Mesenchymal stem cell (in vitro differentiated cells and primary cell): ENCODE measurements at regions not wholly inside any gene's neighbourhood (a gene's known extent, or its start where the extent isn't known, plus 50 kb on each side); places are given as distances from the start of the nearest gene placed in this dataset.

ENCODE experiments used
- DNase-seq: peaks from one replicate; pipeline ENCODE4 v3.0.0-alpha.2; 2013
- H2AFZ ChIP-seq: one replicate; pipeline ENCODE4 v1.6.1; 2013; ENCODE audit warnings: low read depth, mild to moderate bottlenecking, control low read depth, inconsistent platforms, low read length, moderate library complexity
- H2AK5ac ChIP-seq: 2 replicates; pipeline ENCODE4 v1.6.1; 2013; ENCODE audit warnings: low read length, moderate library complexity, mild to moderate bottlenecking, inconsistent platforms; ENCODE audit not compliant: severe bottlenecking
- H2BK120ac ChIP-seq: one replicate; pipeline ENCODE4 v1.6.1; 2013; ENCODE audit warnings: low read depth, mild to moderate bottlenecking, inconsistent platforms, low read length, moderate library complexity
- H2BK12ac ChIP-seq, 2 experiments: one replicate each; pipeline ENCODE4 v1.6.1; 2013; ENCODE audit warnings: inconsistent platforms in 2 of 2, low read length in 2 of 2, mild to moderate bottlenecking in 2 of 2, moderate library complexity in 2 of 2, control low read depth in 1 of 2
- H2BK15ac ChIP-seq: one replicate; pipeline ENCODE4 v1.6.1; 2013; ENCODE audit warnings: mild to moderate bottlenecking, low read depth, inconsistent platforms; ENCODE audit not compliant: poor library complexity, severe bottlenecking
- H2BK5ac ChIP-seq: 2 replicates; pipeline ENCODE4 v1.6.1; 2013; ENCODE audit warnings: low read depth, mild to moderate bottlenecking, low read length, control low read depth, inconsistent platforms; ENCODE audit not compliant: poor library complexity, severe bottlenecking
- H3K14ac ChIP-seq, 2 experiments: one replicate each; pipeline ENCODE4 v1.6.1; 2013; ENCODE audit warnings: inconsistent platforms in 2 of 2, low read length in 2 of 2, control low read depth in 1 of 2, mild to moderate bottlenecking in 1 of 2, moderate library complexity in 1 of 2
- H3K18ac ChIP-seq, 2 experiments: one replicate each; pipeline ENCODE4 v1.6.1; 2013; ENCODE audit warnings: inconsistent platforms in 2 of 2, low read length in 2 of 2, control low read depth in 1 of 2, low read depth in 1 of 2, mild to moderate bottlenecking in 1 of 2
- H3K23ac ChIP-seq, 2 experiments: one replicate each; pipeline ENCODE4 v1.6.1; 2013; ENCODE audit warnings: inconsistent platforms in 2 of 2, low read length in 2 of 2, mild to moderate bottlenecking in 2 of 2, moderate library complexity in 2 of 2, control low read depth in 1 of 2
- H3K27ac ChIP-seq: 2 replicates; pipeline ENCODE4 v1.5.1; 2013; ENCODE audit warnings: mild to moderate bottlenecking, moderate library complexity, low read length, control low read depth, inconsistent platforms; ENCODE audit not compliant: poor library complexity, severe bottlenecking
- H3K27me3 ChIP-seq, 2 experiments: 2 replicates each; pipeline versions ENCODE4 v1.6.1 to v1.7.0; 2013; ENCODE audit warnings: low read length in 2 of 2, mild to moderate bottlenecking in 2 of 2, moderate library complexity in 2 of 2, control low read depth in 1 of 2, inconsistent platforms in 1 of 2; ENCODE audit not compliant: control insufficient read depth in 1 of 2, insufficient read depth in 1 of 2
- H3K36me3 ChIP-seq, 2 experiments: 2 replicates each; pipeline versions ENCODE4 v1.6.1 to v1.7.0; 2013; ENCODE audit warnings: low read length in 2 of 2, control low read depth in 1 of 2, inconsistent platforms in 1 of 2, low read depth in 1 of 2, mild to moderate bottlenecking in 1 of 2; ENCODE audit not compliant: insufficient read depth in 2 of 2, control insufficient read depth in 1 of 2
- H3K4ac ChIP-seq, 2 experiments: one replicate each; pipeline ENCODE4 v1.6.1; 2013; ENCODE audit warnings: inconsistent platforms in 2 of 2, low read length in 2 of 2, mild to moderate bottlenecking in 2 of 2, moderate library complexity in 2 of 2, control low read depth in 1 of 2, low read depth in 1 of 2
- H3K4me1 ChIP-seq: 2 replicates; pipeline ENCODE4 v1.6.1; 2013; ENCODE audit warnings: low read depth, low read length, control low read depth; ENCODE audit not compliant: control insufficient read depth, insufficient read depth
- H3K4me2 ChIP-seq: 2 replicates; pipeline ENCODE4 v1.6.1; 2013; ENCODE audit warnings: low read length, mild to moderate bottlenecking, inconsistent platforms; ENCODE audit not compliant: poor library complexity, severe bottlenecking
- H3K4me3 ChIP-seq, 2 experiments: 2 replicates each; pipeline versions ENCODE4 v1.5.1 to v1.7.0; 2013; ENCODE audit warnings: low read length in 2 of 2, mild to moderate bottlenecking in 2 of 2, control low read depth in 1 of 2, low read depth in 1 of 2; ENCODE audit not compliant: insufficient read depth in 1 of 2
- H3K79me1 ChIP-seq: replicated peaks from 2 replicates; pipeline ENCODE4 v1.6.1; 2013; ENCODE audit warnings: mild to moderate bottlenecking, control low read depth, low read length, inconsistent platforms; ENCODE audit not compliant: poor library complexity, severe bottlenecking
- H3K9ac ChIP-seq: 2 replicates; pipeline ENCODE4 v1.7.0; 2013; ENCODE audit warnings: mild to moderate bottlenecking, low read length, moderate library complexity
- H3K9me3 ChIP-seq: 2 replicates; pipeline ENCODE4 v1.7.0; 2013; ENCODE audit warnings: mild to moderate bottlenecking, low read length; ENCODE audit not compliant: control insufficient read depth
- H4K8ac ChIP-seq: one replicate; pipeline ENCODE4 v1.6.1; 2013; ENCODE audit warnings: inconsistent platforms, mild to moderate bottlenecking, low read length, moderate library complexity
- H4K91ac ChIP-seq: one replicate; pipeline ENCODE4 v1.6.1; 2013; ENCODE audit warnings: mild to moderate bottlenecking, low read length, inconsistent platforms
- WGBS: methylation state at CpG from one replicate; pipeline ENCODE4 v1.1.7; 2013; ENCODE audit warnings: mixed read lengths; 5-methylcytosine and 5-hydroxymethylcytosine counted together

- no peaks in the 10 kb centered on the region for H3K4me1 ChIP-seq
- no peak overlapping the region for H3K9ac ChIP-seq
- H2AK5ac ChIP-seq: no peak overlapping the region
- no peaks in the 10 kb centered on the region for H3K79me1 ChIP-seq
- H2BK12ac ChIP-seq: peak overlapping the region in 1 of 2 experiments; percentile 66
- no peak overlapping the region for H2BK120ac ChIP-seq
- peak overlapping the region in 1 of 2 experiments; percentile 89 for H3K4ac ChIP-seq
- no peak overlapping the region for H4K91ac ChIP-seq
- peak overlapping the region; percentile 52 for H2BK15ac ChIP-seq
- no peak overlapping the region for H2AFZ ChIP-seq
- no peak overlapping the region for H4K8ac ChIP-seq
- no peak overlapping the region for H2BK5ac ChIP-seq
- no peaks in the 10 kb centered on the region for H3K9me3 ChIP-seq
- H3K23ac ChIP-seq: no peak overlapping the region
- no peak overlapping the region for H3K18ac ChIP-seq
- no peaks in the 10 kb centered on the region for H3K27me3 ChIP-seq
- H3K14ac ChIP-seq: no peak overlapping the region
- H3K27ac ChIP-seq: no peak overlapping the region
- H3K36me3 ChIP-seq: no peaks in the 10 kb centered on the region
- no peak overlapping the region for H3K4me2 ChIP-seq
- 42% methylated on average over 1 of the region's 1 CpG for WGBS
- no peak overlapping the region for H3K4me3 ChIP-seq
- peak; percentile 72 for DNase-seq
Observed at GRCh38 chr6:74117113-74117512, 421.1 kb downstream of the CD109 start.

DNA sequence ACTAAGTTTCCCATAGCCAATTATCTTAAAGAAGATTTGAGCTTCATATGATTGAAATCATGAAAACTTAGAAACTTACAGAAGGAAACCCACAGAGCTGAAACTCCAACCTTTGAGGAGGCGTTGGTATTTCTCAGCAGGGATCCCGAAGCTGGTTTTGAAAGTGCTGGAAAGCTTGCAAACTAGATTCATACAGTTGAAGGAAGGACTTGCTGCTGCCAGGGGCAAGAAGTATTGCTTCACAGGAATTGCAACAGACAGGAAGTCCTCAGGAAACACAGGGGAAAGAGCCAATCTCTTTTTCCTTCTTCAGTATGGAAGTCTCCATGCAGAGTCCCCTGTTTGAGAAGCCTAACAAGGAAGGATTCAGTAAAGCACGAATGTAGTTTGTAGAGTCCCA, 419.7 kb downstream of the CD109 start:
- H3K9ac ChIP-seq: no peak overlapping the region
- H3K18ac ChIP-seq: peak overlapping the region; percentile 88 to 96
- H3K23ac ChIP-seq: no peak overlapping the region
- 93% methylated on average over 3 of the region's 3 CpGs for WGBS
- no peaks in the 10 kb centered on the region for H3K27me3 ChIP-seq
- peak overlapping the region in 1 of 2 experiments; percentile 54 for H3K4ac ChIP-seq
- peak overlapping the region; percentile 27 for H4K91ac ChIP-seq
- no peaks in the 10 kb centered on the region for H3K9me3 ChIP-seq
- H2AK5ac ChIP-seq: no peak overlapping the region
- H3K79me1 ChIP-seq: no peaks in the 10 kb centered on the region
- H3K27ac ChIP-seq: no peak overlapping the region
- H3K36me3 ChIP-seq: no peaks in the 10 kb centered on the region
- H2BK5ac ChIP-seq: no peak overlapping the region
- no peak overlapping the region for H3K14ac ChIP-seq
- H3K4me2 ChIP-seq: no peak overlapping the region
- no peak overlapping the region for H3K4me3 ChIP-seq
- H2BK12ac ChIP-seq: peak overlapping the region; percentile 12 to 89
- no peak overlapping the region for H2AFZ ChIP-seq
- DNase-seq: peak; percentile 45
- H3K4me1 ChIP-seq: no peaks in the 10 kb centered on the region
- no peak overlapping the region for H2BK15ac ChIP-seq
- peak overlapping the region; percentile 93 for H4K8ac ChIP-seq
- H2BK120ac ChIP-seq: peak overlapping the region; percentile 92

GRCh38 chr6:74114428-74114827, 418.4 kb downstream of the CD109 start:
- peak; percentile 82 for DNase-seq
- no peaks in the 10 kb centered on the region for H3K79me1 ChIP-seq
- no peak overlapping the region for H4K91ac ChIP-seq
- H3K9ac ChIP-seq: no peak overlapping the region
- no peak overlapping the region for H3K23ac ChIP-seq
- no peaks in the 10 kb centered on the region for H3K4me1 ChIP-seq
- H2BK5ac ChIP-seq: no peak overlapping the region
- no peak overlapping the region for H3K18ac ChIP-seq
- no peak overlapping the region for H3K4me2 ChIP-seq
- no peaks in the 10 kb centered on the region for H3K27me3 ChIP-seq
- no peak overlapping the region for H2BK12ac ChIP-seq
- 40% methylated on average over 2 of the region's 2 CpGs for WGBS
- H2AK5ac ChIP-seq: no peak overlapping the region
- no peak overlapping the region for H2AFZ ChIP-seq
- no peak overlapping the region for H3K4ac ChIP-seq
- H3K14ac ChIP-seq: no peak overlapping the region
- H2BK15ac ChIP-seq: no peak overlapping the region
- no peak overlapping the region for H3K4me3 ChIP-seq
- no peaks in the 10 kb centered on the region for H3K36me3 ChIP-seq
- H2BK120ac ChIP-seq: no peak overlapping the region
- H3K27ac ChIP-seq: no peak overlapping the region
- no peaks in the 10 kb centered on the region for H3K9me3 ChIP-seq
- no peak overlapping the region for H4K8ac ChIP-seq

DNA sequence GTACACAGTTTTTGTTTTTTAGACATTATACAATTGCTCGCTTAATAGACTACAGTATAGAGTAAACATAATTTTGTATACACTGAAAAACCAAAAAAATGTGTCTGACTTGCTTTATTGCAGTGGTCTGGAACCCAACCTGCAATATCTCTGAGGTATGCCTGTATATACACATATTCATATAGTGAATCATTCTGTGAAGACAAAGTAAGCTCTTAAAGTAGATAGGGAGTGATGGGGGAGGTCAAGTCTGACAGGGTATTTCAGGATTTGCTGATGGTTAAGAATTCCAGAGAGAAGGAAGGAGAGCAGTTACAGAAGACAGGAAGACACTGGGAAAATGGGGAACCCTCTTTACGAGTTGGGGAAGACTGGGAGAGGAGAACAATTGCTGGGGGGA, 417.9 kb downstream of the CD109 start:
- DNase-seq: peak; percentile 73
- Histone ChIP-seq H4K8ac (no peak overlapping the region), H2BK15ac (no peak overlapping the region), H3K4me1 (no peaks in the 10 kb centered on the region), H2AK5ac (no peak overlapping the region), H2BK5ac (no peak overlapping the region), H2BK120ac (no peak overlapping the region), H3K79me1 (no peaks in the 10 kb centered on the region), H3K36me3 (no peaks in the 10 kb centered on the region), H3K4me2 (no peak overlapping the region), H3K27ac (no peak overlapping the region), H2AFZ (no peak overlapping the region), H3K18ac (peak overlapping the region in 1 of 2 experiments; percentile 50), H3K23ac (no peak overlapping the region), H3K4ac (no peak overlapping the region), H3K9ac (no peak overlapping the region), H3K27me3 (no peaks in the 10 kb centered on the region), H3K14ac (no peak overlapping the region), H2BK12ac (no peak overlapping the region), H4K91ac (no peak overlapping the region), H3K9me3 (no peaks in the 10 kb centered on the region), H3K4me3 (no peak overlapping the region)
- WGBS: 39% methylated on average over 1 of the region's 2 CpGs
